Renal pelvis (tissue), 1 donor: ENCODE measurements at regions not wholly inside any gene's neighbourhood (a gene's known extent, or its start where the extent isn't known, plus 50 kb on each side); places are given as distances from the start of the nearest gene placed in this dataset.
A peak's percentile ranks its signal among the peaks of the same experiment; 100 is the strongest.
"Not testable (repeated sequence)": the region's sequence is repeated elsewhere in the genome, so short reads cannot be mapped to it uniquely, and the experiment has no call there.

Experiments used
- DNase-seq: peaks from one replicate; pipeline ENCODE4 v3.0.0-alpha.2; 2013

GRCh38 chr2:144011553-144011952 is 508.4 kb downstream of the ZEB2 start:
- DNase-seq, result no peak

- no peak for DNase-seq
Measured at GRCh38 chr2:144011098-144011497, 508.8 kb downstream of the ZEB2 start.

DNA sequence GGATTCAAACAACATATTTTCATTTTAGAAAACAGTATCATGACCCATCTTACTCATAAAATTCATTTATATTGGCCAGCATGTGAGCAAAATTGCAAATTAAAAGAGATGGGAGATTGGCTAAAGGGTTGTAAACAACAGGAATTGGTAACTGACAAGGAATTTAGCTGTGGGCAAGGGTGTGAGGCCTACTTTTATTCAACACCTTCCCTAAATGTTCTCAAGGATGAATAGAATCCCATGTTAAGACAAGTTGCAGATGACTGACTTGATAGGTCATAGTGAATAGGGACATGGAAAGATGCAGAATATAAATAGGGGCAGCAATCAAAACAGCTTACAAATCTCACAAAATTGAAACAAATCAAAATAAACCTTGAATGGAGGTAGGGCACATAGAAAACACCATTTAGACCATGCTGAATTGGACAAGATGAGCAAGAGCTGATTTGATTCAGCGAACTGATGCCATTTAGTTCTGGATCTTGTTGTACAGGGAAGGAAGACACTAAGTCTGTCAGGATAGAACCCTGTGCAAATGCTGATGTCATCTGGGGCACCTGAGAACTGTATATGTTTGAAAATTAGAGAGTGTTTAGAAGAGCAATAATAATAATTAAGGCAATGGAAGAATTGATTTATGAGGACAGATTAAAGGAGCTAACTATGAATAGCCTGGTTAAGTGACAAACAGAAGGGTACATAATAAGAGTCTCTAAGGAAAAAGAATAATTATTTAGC is 509.7 kb downstream of the ZEB2 start:
- no peak for DNase-seq

DNA sequence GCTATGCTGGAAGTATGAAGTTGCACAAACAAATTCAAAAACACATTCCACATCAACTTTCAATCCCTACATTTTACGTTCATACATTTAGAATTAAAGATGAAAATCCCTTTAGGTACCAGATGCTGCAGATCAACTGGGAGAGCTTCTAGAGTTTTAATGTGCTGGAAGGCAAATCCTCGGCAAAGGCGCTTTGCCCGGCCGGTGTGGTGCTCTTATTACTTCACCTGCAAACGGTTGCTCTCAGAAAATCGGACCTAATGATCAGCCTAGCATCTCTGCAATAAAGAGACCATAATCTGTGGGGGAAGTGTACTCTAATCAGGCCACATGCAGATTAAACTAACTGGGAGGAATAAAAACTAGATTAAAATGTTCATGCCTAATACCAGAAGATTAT is 513.8 kb downstream of the ZEB2 start:
- DNase-seq, result no peak

DNA sequence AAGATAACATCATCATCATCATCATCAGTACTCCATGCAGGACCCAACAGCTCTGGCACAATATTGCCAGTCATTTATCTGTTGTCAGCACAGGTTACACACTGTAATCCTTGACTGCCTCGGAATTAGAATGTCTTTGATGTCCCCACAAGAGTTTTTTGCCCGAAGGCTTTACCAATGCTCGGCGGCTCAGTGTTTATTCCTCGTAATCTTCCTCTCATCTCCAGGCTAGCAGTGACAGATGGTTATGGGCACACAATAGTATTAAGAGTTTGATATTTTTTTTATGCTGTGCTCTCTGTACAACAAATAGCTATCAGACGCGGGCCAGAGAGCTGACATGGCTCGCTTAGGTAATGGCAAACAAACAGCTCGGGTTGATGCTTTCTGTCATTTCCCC is 515.2 kb downstream of the ZEB2 start:
- no peak for DNase-seq

GRCh38 chr2:144003460-144004075 is 516.4 kb downstream of the ZEB2 start:
- DNase-seq, result no peak

GRCh38 chr2:143996974-143997373 is 522.9 kb downstream of the ZEB2 start:
- peak; percentile 20 for DNase-seq

GRCh38 chr2:143994961-143995360 is 525.0 kb downstream of the ZEB2 start:
- DNase-seq, result no peak

- DNase-seq, result not testable (repeated sequence)
Measured at GRCh38 chr2:143991596-143991995, 528.3 kb downstream of the ZEB2 start.

DNA sequence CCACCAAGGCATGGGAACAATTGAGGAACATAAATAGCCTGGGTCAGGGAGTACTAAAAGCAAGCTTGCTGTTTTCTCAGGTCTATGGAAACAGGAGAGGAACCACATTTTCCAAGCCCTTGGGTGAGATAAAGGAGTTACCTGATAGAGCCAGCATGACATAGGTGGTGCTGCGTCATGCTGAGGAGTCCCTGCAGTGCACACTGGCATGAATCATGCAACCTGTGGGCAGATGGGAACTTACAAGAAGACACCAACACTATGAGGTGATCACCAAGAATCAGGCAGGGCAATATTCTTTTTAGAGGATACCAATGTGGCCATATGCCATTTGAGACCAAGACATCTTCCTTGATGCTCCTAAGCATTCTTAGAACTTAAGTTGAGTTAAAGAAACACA is 531.8 kb downstream of the ZEB2 start:
- DNase-seq, result no peak

DNA sequence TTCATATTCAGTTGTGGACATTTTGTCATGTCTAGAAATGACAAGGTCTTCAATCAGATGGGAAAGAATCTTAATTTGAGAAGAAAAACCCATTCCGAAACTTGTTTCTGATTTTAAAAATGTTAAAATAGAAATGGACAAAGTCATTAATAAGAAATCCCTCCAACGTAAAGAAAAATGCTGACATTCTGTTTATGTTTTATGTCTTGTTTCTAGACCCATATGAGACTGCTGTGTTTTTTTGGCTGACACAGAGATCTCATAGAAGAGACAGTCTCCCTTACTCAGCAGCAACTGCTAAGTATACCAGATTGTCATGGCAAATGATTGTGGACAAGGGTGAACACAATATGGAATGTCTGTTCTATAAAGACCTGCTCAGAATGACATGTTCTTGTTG is 538.5 kb downstream of the ZEB2 start:
- no peak for DNase-seq

DNA sequence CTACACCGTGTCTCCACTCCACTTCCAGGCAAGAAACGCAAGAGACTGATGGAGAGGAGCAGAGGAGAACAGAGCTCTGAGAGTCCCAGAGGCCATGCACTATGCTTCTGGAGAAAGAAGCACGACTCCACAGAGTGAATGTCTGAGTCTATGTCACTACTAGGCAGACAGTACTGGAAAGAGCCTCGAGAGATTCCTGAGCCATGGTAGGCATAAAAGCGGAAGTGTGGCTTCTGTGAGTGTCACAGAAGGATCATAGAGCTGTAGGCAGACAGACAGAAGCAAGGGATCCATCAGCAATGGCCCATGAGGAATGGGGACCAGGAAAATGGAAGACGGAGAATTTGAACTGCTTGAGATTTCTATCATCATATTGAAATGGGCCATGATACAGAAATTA is 542.6 kb downstream of the ZEB2 start:
- DNase-seq, result no peak

- no peak for DNase-seq
Measured at GRCh38 chr2:143975216-143975615, 544.7 kb downstream of the ZEB2 start.

DNA sequence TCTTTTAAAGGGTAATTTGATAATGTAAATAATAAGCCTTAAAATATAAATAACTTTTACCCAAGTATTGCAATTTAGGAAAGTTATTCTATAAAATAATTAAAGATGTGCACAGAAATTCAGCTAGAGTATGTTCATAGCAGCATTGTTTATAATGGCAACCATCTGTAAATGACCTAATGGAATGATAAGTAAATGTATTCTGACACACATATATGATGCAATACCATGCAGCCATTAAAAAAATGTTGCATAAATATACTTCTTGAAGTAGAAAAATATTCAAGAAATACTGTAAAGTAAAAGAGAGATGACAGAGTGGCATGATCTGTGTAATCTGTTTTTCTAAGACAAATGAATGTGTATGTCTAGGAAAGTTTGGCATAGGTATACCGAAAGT is 545.7 kb downstream of the ZEB2 start:
- no peak for DNase-seq

DNA sequence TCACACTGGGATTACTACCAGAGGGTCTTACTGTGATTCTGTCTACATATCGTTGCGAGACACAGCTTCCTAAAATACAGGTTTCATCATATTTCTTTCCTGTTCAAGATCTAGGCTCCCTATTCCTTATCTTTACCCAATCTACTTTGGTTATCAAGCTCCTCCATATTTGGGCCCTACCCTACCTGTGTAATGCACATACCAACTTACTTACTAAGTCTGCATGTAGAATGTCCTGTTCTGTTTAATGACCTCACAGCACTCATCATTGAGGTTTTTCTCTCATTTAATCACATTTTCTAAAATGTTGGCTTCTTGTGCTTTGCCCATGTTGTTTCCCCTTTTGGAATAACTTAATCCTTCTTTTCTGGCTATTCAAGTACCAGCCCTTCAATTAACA is 551.1 kb downstream of the ZEB2 start:
- no peak for DNase-seq

DNA sequence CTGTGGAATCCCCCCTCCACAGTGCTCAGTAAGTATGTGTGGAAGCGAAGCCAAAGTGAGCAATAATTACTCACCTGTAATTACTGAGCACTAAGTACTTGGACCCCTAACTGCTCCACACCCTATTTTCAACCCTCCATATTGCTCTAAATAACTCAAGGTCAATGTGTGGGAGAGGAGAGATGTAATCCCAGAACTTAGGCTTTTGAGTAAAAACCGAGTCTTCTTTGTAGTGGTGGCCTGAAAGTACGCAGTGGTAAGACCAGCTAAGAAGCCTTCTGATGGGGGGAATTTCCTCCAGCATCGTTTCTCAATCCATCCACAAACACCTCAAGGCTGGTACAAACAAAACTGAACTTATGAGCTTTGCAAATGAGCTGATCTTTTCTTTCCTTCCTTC is 551.6 kb downstream of the ZEB2 start:
- no peak for DNase-seq

DNA sequence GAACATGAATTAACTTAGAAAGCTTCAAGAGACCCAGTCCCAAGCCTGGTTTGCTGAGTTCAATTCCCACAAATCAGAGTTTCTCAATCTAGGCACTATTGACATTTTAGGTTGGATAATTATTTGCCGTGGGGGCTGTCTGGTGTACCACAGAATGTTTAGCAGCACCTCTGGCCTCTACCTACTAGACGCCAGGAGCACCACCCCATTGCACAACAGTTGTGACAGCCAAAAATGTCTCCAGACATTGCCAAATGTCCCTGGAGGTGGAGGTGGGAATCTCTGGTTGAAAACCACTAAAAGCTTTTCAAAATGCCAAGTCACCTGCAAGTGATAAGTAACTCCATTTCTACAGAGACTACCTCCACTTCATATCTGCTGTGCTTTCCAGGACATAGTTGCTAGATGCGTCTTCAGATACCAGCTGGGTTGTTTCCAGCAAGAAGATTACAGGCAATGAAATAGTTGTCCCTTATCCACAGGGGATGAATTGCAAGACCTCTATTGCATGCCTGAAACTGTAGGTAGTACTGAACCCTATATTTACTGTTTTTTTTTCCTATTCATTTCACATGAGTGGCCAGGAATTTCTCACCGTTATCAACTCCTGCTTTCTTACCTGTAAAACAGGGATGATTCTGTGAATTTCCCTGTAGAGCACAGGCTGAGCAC is 554.3 kb downstream of the ZEB2 start:
- no peak for DNase-seq

DNA sequence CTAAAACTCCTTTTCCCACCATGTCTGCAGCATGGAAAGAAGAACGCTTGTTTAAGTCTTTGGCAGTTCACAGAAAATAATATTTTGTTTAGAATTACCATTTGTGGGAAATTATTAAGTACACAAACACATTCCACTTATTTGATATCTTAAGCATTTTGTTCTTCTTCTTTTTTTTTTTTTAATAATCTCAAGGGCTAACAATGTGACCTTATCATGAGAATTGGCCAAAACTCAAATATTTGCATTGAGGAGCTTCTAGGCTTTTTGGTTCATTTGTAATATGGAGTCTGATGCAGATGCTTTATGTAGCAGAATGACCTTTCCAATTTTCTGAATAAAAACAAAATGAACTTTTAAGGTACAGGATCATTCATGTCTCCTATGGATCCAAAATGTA is 555.0 kb downstream of the ZEB2 start:
- no peak for DNase-seq

DNA sequence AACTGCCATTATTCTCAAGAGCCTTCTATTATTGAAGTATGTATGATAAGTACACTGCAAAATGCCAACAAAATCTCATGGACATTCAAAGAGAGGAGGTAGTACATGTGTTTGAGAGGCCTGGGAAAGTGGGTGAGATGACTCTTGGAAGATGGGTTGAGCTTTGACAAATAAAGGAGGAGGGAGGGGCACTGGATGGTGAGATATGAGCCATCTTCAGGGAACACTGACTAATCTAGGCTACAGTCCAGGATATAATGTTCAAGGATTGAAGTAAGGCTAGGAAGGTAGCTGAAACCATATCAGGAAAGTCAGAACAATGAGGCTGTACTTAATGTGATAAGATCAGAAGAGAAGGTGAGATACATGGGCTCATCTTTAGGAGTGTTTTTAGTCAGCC is 559.7 kb downstream of the ZEB2 start:
- no peak for DNase-seq

DNA sequence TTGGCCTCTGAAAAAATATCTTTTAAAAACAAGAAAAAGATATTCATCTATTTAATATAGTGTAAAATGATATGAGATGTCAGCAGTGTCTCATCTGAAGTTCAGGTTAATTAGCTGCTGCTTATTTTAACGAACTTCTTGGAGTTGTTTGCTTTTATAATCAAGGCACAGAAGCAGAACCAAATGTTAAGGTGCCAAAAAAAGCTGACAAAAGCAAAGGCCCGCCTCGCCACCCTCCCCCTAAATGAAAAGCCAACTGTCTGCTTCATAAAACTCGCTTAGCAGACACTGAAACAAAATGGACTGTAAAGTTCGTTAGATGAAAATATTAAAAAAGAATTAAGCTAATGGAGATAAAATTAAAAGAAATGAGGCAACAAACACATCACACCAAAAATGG is 562.6 kb downstream of the ZEB2 start:
- DNase-seq, result no peak

- DNase-seq, result no peak
Measured at GRCh38 chr2:143955401-143956065, 564.4 kb downstream of the ZEB2 start.

DNA sequence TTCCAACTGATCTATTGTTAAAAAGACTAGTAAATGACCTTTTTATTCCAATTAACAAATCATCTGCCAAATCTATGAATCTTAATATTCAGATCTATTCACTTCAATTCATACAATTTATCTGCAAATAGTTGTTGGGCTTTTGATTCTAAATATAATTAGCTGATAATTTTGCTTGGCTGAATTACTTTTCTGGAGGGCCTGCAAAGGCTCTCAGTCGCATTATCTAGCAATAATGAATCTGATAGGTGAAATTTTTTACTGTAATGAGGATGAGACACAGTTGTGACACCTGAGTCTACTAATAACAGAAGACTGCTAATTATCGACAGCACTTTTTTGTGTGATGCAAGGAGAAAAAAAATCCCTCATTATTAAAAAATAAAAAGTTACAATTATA is 565.1 kb downstream of the ZEB2 start:
- no peak for DNase-seq

GRCh38 chr2:143954186-143954585 is 565.7 kb downstream of the ZEB2 start:
- DNase-seq, result no peak
